ELF-1 (cell line): ENCODE measurements at regions not wholly inside any gene's neighbourhood (a gene's known extent, or its start where the extent isn't known, plus 50 kb on each side); places are given as distances from the start of the nearest gene placed in this dataset.

ENCODE experiments used
- DNase-seq: peaks from one replicate; pipeline ENCODE4 v3.0.0-alpha.2; 2016; ENCODE audit warnings: low read depth, low spot score

DNA sequence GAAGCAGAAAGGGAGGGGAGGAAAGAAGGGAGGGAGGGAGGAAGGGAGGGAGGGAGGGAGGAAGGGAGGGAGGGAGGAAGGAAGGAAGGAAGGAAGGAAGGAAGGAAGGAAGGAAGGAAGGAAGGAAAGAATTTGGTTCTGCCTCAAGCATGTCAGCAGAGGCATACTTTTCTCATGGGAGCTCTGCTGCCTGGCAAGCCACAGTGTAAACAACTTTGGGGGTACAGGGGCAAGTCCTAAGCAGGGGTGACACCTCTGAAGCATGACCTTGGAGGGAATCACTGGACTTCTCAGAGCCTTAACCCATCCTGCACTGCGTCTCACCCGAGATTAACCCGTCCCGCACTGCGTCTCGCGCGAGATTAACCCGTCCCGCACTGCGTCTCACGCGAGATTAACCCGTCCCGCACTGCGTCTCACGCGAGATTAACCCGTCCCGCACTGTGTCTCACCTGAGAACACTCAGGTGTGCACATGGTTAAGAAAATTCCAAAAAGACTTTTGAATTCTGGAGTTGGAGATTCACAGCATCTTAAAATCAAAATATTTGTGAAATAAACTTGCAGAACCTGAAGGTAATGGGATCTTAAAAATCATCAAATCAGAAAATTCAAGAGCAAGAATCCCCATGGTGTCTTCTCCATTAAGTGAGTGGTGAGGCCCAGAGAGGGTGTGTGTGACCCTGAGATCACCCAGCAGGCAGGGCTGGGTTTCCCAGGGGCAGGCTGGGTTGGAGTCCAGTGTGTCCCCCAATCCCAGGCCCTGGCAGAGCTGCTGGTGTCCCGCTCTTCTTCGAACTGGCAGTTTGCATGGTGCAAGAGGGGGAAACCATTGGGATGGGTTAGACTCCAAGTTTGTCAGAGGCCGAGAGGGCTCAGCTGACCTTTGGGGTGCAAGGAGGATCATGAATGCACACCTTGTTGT, 190.4 kb downstream of the MN1 start:
- no peak for DNase-seq

DNA sequence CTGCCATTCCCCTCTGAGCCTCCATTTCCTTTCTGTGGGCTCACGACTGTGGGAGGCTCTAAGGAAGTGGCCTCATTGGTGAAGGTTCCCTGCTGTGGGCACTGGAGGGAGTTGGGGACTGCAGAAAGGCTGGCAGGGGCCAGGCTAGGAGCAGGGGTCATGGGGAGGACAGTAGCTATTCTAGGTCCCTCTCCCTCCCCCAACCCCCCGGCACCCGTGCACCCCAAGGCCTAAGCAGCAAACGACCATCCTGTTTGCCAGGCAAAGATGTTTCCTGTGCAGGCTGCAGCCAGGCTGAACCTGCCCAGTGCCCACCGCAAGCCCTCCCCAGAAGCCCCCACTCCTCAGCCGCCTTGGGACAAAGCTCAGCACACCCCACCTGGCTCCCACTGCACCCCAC, 189.4 kb downstream of the MN1 start:
- DNase-seq = no peak

DNA sequence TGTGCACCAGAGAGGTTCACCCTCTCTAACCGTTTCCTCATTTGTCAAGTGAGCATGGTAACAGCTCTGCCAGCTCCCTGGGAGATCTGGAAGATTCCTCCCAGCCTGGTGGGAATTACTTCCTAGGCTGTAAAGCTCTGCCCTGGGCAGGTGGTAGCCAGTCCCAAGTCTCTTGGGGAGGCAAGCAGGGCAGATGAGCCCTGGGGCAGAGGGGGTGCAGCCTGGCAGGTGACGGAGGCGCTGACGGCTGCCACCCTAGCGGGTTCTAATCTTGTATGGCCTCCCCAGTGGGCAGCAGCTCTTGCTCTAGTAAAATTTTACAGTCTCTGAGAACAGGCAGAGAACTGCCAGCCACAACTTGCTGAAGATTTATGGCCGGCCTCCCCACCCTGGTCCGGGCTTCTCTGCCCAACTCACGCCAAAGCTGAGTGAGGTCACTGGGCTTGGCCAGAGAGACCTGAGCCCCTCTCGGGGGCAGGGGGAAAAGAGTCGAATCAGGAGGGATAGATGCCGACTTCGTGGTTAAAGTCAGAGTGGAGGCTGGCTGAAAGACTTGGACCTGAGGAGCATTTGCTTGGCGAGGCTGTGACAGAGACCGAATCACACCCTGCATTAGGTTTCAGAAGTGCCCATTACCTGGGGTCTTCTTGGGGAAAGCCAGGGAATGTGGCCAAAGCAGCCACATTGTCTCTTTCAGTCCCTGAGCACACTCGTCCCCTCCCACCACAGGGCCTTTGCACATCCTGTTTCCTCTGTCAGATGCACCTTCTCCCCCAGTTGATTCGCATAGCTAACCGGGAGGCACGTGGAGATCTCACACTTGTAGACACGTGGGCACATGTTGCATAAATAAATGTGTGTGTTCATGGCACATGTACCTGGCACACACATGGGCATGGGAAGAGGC, 188.2 kb downstream of the MN1 start:
- DNase-seq = no peak

DNA sequence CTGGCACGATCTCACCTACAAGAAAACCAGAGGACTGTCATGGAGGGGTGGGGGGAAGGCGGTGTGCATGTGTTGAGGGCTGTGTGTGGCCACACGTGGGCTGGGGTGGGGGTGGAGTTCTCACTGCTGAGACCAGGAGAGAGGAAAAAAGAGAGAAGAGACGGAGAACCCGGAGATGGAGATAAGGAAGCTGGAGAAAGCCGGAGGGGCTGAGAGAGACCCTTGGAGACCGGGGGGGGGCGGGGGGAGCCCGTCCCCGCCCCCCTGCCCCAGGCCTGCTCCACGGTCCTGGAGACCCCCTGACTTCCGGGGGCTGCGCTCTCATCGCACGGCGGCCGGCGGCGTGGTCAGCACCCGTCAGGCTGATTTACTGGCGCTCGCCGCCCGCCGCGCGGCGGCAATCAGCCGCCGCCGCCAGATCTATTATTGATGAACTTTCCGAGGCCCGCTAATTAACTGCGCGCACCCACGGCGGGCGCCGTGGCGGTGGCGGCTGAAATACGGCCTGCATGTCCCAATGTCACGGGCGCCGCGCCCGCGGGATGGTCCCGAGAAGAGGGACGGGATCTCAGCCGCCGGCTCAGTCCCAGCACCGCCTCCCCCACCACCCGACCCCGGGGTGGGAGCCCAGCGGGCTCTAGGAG, 187.4 kb downstream of the MN1 start:
- no peak for DNase-seq

DNA sequence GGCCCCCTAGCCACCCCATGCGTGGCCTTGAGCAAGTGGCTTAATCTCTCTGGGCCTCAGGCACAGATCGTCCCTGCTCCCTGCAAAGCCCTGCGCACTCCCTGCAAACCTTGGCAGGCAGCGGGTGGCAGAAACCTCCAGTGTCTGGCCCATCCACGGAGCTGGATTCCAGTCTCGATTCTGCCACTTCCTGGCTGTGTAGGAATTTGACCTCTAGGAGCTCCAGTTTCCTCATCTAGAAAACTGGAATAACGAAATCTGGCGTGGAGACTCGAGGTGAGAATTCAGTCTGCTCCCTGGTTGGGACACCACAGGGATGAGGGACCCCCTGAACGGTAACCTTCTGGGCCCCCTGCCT, 186.9 kb downstream of the MN1 start:
- DNase-seq = no peak

DNA sequence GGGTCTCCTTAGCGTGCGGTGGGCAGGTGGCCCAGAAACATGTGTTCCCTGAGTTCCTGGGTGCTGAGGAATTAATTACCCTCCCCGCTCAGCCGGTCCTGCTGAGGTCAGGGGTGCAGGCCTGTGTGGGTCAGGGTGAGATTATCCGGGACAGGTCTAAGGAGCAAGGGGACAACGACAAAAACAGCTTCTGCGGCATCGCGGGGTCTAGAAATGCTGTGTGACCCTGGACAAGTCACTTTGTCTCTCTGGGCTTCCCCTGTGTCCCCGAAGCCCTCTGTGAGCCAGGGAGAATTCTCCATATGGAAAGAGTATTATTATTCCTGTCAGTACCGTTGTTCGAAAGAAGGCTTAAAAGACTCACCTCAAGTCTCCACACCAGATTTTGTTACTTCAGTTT, 186.1 kb downstream of the MN1 start:
- no peak for DNase-seq

DNA sequence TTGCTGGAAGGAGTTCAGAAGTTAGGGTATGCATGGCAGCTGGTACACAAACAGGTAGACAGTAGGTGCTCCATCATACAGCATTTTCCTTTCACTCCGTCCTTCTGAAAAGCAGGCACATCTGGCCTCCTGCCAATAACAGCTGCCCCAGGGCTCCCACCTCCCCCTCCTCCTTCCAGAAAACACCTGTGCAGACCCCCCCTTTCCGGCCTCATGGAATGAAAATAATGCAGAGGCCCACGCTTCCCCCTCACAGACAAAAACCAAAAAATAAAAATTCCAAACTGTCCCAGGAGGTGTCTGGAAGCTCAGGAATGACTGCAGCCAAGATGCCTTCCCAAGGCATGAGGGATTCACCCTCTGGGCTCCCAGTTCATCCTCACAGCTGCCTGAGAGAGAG, 185.5 kb downstream of the MN1 start:
- no peak for DNase-seq

DNA sequence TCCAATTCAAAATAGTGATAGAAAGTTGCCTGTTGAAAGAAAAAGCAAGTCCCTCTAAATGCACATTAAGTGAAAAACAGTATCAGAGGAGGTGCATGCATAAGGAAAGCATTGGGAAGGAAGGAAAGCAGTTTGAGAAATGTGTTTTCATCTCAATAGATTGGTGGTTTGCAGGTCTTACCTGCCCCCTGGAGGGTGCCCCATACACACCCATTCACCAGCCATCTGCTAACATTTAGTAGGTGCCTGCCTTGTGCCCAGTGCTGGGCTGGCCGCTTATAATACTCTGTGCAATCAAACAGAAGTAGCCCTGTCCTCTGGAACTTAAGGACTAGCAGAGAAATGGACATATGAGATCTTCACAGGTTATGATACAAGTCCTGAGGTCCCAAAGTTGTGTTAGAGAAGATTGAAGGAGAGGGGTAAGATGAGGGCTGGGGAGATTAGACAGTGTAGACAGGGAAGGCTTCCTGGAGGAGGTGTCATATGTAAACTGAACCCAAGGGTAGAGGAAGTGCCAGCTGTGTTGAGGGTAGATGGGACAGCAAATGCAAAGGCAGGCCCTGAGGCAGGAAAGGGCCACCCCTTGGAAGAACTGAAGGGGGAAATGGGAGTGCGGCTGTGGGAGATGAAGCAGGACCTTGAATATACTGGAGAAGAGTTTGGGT, 184.2 kb downstream of the MN1 start:
- no peak for DNase-seq

DNA sequence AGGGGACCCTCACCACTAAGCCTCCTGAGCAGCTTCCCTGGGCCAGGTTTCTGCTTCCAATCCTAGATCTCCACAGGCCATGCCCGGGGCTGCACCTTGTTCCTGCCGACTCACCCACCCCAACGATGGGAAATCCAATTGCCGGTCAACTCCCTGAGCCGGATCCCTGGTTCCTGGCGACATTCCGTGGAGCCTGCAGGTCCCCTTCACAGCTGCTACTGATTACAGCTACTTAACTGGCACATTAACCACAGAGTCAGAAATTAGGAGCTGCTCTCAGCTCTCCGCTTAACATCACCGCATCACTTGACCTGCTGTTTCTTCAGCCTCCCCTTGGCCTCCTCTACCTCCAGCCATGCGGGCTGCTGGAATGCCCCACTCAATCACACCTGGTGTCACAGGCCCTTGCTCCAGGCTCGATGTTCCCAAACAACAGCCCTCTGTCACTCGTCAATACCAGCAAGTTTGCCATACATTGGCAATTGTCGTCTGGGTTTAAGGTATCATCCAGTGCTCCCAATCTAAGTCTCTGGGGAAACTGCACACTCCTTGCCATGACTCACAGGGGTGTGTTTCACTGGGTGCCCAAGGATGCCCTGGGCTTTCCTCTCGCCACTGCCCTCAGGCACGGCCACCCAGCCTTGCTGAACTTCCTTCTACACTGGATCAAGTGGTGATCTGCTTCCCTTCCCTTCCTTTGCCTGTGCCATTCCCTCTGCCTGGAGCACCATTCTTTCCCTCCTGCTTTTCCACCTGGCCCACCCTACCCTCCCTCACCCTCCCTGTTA, 181.0 kb downstream of the MN1 start:
- DNase-seq = no peak

DNA sequence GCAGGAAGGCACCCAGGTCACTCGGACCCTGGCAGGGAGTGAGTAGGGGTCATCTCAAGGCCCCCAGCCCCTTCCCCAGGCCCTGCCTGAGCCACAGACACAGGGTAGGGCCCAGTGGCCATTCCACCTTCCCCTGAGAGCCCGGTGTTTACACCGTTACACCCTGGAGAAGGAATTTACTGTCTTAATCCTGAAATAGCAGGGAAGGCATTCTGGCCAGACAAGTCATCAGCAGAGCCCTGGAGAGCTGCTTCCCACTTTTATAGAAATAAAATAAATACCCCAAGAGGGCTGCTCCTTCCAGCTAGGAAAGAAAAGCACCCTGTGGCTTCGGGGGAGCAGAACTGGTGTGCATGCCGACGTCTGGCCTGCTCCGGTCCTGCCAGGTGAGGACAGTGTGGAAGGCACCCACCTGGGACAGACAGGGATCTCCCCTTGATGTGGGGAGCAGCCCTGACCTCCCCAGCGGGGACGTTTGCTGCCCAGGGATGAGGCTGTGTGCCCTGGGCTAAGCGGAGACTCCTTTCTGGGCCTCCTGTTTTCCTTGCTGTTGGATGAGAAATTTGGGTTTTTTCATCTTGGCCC, 180.0 kb downstream of the MN1 start:
- DNase-seq = no peak

DNA sequence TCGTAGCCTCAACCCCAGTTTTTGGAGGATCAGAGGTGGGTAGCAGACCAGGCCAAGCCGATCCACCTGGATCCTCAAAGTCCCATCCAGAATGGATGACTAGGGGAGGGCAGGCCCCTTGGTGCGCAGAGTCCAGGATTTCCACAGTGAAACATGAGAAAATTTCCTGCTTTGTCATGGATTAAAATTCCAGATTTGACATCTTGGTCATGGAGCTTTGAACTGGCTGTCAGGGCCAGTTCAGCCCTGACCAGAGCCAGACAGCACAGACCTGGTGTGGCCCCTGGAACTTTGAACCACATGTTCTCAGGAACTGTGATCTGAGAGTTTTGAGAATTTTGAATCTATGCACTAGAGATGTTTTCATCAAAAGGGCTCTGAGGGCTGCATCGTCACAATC, 177.5 kb downstream of the MN1 start:
- no peak for DNase-seq

DNA sequence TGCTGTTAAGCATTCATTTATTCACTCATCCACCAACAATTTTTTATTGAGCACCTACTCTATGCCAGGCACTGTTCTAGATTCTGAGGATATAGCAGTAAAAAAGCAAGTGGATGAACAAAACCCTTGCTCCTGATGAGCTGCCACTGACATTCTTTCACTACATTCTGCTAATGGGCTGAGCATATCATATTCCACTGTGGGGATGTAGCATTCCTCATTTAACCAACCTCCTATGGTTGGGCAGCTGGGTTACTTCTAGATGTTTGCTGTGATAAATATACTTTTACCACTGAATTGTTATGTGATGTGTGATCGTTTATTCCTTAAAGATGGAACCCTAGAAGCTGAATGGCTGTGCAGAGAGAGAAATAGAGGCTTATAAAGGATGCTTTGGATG, 176.9 kb downstream of the MN1 start:
- DNase-seq = no peak

DNA sequence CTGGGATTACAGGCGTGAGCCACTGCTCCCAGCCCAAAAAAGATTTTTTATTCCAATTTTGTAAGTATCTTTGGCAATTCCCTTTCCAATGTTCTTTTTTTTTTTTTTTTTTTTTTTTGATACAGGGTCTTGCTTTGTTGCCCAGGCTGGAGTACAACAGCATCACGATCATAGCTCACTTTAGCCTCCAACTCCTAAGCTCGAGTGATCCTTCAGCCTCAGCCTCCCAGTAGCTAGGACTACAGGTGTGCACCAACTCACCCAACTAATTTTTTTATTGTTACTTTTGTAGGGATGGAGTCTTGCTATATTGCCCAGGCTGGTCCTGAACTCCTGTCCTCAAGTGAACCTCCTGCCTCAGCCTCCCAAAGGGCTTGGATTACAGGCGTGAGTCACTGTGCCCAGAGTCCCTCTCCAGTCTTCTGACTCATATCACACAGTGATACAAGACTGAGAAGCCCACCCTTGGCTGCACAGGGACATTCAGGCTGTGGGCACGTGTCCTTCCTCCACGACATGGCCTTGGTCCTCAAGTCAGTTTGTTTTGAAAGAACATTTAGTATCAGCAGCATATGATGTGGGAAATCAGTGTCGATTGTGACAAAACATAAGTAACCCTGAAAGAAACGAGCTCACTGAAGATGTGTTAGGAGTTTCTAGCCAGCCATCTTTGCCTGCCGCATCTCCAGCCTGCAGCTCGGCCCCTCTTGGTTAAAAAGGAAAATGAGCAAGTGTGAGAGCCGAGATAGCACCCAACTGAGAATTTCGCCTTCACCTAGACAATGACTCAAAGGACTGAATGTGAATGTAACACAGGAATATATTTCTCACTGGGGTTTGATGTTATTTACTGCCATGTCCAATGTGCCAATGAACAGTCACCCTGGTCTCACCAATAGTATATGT, 175.5 kb downstream of the MN1 start:
- DNase-seq = no peak

DNA sequence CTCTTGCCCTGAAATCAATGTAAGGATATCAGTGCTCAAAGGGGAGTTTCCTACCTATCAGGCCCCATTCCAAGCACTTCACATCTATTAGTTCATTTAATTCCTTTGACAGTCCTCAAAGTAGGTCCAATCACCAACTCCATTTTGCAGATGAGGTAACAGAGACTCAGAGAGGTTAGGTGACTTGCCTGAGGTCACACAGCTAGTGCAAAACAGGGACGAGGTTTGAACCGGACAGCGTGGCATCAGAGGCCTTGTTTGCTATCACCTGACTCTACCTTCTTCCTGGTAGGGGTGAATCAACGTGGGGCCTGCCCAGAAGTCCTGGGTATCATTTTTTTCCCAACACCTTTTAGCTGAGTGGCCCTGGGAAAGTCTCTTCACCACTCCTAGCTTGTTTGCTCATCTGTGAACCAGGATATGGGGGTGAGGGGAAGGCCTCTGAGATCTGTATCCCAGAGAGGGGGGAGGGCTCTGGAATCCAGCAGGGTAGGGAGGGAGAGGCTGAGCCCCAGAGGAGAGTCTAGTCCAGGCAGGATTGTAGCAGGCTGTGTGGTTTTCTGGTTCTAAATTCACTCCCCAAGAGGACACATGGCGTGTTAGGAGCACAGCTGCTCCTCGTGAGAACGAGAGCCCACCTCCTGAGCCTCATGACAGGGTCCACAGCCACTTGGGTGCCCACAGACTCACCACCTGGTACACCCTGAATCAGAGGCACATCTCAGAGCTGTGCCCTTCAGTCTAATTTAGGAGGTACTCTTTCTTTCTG, 174.7 kb downstream of the MN1 start:
- DNase-seq = no peak

DNA sequence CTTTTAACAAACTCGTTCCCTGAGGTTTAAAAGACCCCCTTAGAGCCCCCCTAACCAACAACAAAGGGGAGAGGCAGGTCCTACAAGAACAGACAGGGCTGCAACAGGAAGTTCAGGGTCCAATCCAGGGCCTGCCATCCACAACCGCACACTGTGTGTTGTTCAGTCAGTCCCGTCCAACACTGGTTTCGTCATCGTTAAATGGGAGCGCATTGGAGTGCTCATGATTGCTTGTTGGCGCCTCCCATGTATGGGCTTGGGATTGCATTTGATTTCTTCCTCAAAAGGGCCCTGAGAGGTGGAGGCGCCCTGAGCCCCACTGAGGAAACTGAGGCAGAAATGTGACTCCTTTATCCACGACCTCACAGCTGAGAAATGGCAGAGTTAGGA, 174.1 kb downstream of the MN1 start:
- peak; percentile 62 for DNase-seq

DNA sequence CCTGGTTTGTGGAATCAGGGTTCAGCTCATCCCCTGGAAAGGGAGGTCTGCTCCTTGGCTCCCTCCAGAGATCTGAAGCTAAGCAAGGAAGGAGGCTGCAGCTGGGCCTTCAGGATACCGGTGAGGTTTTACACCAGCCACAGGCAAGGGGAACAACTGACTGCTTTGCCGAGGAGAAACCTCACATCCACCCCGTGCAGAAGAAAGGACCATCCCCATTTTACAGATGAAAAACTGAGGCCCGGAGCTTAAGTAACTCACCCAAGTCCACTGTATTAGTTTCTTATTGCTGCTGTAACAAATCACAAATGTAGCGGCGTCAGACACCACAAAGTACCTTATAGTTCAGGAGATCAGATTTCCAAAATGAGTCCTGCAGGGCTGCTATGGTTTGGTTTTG, 173.7 kb downstream of the MN1 start:
- DNase-seq = no peak

DNA sequence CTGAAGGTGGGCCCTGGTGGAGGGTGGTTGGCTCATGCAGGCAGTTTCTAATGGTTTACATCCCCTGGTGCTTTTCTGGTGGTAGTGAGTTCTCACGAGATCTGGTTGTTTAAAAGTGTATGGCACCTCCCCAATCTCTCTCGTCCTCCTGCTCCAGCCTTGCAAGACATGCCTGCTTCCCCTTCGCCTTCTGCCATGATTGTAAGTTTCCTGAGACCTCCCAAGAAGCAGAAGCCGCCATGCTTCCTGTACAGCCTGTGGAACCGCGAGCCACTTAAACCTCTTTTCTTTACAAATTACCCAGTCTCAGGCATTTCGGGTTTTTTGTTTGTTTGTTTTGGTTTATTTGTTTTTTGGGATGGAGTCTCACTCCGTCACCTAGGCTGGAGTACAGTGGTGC, 173.2 kb downstream of the MN1 start:
- no peak for DNase-seq

DNA sequence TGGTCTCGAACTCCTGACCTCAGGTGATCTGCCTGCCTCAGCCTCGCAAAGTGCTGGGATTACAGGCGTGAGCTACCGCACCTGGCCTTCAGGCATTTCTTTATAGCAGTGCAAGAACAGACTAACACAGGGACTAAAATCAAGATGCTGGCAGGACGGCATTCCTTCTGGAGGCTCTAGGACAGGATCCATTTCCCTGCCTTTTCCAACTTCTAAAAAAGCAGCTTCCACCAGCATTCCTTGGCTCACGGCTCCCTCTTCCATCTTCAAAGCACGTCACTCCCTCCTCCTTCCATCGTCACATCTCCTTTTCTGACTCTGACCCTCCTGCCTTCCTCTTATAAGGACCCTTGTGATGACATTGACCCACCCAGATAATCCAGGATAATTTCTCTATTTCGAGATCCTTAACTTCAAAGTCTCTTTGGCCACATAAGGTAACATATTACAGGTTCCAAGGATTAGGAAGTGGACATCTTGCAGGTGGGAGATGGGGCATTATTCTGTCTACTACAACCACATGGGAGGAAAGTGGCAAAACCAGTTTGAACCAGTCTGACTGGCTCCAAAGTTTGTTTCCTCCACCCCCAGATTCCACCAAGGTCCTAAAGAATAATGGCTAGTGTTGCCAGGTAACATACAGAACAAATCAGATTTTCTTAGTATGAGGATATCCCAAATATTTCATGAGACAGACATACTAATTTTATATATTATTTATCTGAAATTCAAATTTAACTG, 172.5 kb downstream of the MN1 start:
- peak; percentile 77 for DNase-seq
